ENCODE measurements at regions not wholly inside any gene's neighbourhood (a gene's known extent, or its start where the extent isn't known, plus 50 kb on each side); places are given as distances from the start of the nearest gene placed in this dataset.

- DNase-seq: no peak
These were observed 61.9 kb upstream of the CIBAR2 start for GRCh38 chr16:85173981-85174751.

DNA sequence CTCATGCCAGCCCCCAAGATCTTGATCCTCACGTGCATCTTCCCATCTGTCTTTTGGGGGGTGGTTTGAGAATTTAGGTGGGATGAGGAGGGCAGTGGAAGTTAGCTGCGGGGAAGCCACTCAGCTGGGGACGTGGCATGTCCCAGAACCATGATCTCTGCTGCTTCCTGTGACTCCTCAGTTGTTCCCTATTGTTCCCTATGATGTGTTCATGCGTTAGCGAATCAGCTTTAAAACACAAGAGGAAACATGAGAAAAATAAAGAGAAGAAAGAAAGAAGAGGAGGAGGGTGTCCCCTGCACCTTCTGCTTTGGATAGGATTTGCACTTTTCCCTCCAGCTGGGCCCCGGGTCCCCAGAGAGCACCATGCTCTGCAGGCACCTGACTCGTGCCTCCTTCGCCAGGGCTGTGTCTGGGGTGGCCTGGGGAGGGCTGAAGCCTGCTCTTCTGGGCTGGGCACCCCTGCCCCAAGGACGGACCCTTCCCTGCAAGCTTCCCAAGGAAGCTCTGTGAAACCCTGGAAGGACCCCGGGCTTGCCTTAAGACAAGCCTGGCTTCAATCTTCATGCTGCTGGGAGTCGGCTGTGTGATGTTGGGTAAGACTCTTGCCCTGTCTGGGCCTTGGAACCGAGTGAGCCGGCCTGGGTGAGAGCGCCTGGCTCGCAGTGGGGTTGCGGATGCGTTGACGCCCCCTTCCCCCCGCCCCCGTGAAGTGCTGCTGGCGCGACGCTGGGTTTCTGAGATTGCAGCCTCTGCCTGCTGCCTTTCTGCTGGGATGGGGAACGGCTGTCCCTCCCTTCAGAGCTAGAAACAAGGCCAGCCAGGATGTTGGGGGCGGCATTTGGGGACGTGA lies 62.8 kb upstream of the CIBAR2 start:
- no peak for DNase-seq

- no peak for DNase-seq
These were observed 63.5 kb upstream of the CIBAR2 start for GRCh38 chr16:85175724-85176233.

DNA sequence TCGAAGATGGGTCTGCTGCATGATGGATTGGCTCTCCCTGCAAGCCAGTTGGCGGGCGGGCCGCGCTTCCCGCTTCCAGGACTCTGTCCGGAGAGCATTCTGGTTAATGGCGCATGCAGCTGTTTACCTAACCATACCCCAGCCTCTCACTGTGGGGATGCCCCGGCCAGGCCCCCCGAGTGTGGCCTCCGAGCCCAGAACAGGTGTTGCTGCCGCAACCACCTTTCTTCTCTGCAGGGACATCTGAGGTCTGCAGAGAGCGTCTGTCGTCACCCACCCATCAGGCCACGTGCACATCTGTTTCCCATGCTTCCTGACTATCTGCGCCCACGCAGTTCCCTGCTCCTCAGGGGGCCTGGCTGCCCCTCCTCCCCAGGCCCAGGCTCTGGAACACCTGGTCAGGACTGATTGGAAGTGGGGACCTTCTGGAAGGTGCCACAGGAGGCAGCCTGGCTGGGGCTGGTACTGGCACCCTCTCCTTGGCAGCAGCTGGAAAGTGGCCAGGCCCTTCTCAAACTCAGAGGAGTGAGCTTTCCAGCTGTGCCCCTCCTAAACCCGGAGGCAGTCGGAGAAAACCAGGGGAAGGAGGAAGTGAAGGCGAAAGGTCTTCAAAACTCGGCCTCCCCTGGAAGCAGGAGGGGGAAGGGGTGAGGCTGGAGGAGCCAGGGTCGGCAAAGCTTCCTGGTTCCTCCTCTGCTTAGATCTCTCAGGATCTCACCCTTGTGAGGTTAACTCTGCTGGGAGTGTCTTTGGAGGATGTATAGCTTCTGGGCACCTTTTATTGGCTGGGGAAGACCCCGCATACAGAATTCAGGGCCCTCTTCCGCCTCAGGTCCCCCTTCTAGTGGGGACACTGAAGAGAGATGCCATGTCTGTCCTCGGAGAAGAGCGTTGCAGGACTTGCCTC lies 64.5 kb upstream of the CIBAR2 start:
- DNase-seq: no peak

DNA sequence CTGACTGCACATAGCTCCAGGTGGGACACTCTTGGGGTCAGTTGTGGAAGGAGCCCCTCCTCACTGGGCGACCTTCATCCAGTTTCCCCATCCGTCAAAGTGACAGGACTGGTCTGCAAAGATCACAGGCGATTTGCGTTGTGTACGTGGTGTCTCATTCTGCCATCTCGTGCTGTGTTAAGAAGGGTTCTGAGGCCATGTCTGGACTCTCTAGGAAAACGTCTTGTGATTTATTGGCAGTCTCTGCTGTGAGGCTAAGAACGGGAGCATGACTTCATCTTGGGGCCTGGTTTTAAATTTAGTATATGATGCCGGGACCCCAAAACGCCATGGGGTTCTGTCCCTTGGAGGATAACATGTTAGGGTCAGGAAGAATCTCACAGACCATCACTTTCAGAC lies 65.2 kb upstream of the CIBAR2 start:
- DNase-seq: no peak

GRCh38 chr16:85178006-85178591 lies 65.8 kb upstream of the CIBAR2 start:
- no peak for DNase-seq

DNA sequence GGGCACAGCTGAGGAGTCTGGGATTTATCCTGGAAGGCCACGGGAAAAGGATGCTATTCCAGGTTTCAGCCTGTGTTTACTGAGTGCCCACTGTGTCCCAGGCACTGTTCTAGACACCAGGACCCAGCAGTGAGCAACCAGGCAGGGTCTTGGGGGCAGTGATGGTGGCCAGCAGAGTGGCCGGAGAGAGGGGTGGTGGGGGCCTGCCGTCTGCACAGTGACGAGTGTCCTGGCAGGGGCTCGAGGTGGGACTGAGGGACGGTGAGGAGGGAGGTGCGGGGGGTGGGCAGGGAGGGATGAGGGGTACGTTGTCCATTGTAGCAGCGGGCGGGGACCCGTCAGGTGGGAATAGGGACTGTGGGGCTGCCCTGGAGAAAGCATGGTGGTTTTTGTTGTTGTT lies 66.3 kb upstream of the CIBAR2 start:
- DNase-seq: no peak

DNA sequence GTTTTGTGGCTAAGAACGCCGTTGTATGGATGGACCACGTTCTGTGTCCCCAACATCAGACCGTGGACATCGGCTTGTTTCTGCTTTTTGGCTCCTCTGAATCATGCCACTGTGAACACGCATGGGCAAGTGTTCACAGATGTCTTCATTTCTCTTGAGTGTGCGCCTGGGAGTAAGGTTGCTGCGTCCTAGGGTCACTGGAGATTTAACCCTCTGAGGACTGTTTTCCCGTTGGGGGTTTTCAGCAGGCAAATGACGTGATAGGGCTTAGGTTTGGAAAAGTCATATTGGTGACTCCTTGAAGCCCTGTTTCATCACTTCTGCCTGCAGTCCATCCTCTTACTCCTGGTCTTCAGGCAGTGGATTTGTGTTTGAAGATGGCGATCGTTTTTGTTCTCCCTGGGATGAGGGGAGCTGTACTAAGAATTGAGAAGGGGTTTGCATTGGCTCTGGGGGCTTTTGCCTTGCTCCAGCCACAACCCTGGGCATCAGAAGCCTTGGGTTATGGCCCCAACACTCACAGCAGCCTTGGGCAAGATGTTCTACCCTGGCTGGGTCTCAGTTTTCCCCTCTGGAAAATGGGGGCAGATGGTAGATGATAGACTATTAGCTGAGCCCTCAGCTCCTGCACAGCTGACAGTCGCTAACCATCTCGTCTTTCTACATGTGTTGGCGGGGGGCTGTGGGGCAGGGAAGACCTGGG lies 67.2 kb upstream of the CIBAR2 start:
- DNase-seq: no peak

- DNase-seq: no peak
These were observed 68.0 kb upstream of the CIBAR2 start for GRCh38 chr16:85180047-85180826.

DNA sequence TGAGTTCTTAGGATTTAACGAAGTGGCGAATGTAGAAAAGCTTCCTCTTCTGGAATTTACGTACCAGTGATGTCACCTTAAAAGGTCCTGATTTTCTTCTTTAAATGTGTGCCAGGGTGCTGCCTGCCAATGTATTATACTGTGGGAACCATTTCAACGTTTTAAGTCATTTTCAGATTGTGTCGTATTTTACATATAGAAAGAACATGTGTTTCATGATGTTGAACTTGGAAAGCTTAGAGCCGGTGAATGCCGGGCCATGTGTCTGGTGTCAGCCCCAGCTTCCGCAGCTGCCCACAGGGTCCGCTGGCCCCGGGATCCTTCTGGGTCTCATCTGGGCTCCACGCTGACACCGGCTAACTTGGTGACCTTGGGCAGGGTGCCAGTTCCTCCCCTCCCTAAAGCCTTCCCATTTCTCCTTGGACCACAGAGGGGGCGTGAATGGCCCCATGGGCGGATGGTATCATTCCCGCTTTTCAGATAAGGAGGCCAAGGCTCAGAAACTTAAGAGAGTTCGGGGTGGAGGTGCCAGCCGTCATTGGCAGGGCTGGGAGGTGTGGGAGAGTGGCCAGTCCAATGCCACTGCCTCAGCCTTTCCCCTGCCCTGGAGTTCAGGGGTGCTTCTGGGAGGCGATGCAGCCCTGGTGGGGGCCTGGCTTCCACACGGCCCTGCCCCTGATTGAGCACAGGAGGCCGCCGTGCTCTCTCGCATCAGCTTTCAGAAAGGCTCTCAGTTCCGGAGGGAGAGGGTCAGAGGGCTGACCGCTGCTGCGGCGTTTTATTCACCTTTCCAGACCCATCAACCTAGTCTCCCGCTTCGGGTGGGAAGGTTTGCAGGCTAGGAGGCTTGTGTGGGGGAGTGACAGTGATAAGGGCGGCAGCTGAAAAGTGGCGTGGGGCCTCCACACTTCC lies 68.8 kb upstream of the CIBAR2 start:
- no peak for DNase-seq

- DNase-seq: no peak
These were observed 69.5 kb upstream of the CIBAR2 start for GRCh38 chr16:85181739-85182129.

DNA sequence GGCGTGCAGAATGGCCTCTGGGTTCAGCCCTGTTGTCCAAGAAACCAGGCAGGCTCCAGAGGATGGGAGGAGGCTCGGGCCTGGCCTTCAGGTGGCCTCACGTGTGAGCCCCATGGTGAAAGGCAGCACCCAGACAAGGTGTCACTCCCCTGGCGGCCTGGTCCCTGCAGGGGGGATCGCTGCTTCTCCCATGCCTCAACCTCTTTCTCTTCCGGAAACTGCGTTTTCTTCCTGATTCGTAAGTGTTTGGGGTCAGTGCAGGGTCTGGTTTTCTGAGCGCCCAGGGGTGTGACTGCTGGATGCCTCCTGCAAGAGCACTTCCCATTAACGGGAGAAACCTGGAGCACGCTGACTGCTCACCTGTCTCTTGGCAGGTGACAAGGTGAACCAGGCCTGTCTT lies 70.0 kb upstream of the CIBAR2 start:
- DNase-seq: no peak

DNA sequence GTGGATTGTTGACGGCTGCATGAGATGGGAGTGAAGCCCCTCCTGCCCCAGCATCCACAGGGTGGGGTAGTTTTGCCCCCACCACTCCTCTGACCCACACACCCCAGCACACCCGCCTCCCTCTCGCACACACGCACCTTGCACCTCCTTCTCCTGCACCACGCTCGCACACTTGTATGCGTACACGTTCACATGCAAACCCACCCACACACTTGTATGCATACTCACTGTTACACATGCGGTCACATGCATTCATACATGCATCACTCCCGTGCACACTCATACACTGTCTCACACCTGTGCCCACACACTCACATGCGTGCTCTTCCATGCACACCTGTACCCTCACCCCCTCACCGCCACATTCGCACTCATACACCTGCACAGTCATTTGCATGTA lies 70.5 kb upstream of the CIBAR2 start:
- no peak for DNase-seq

GRCh38 chr16:85183564-85183963 lies 71.3 kb upstream of the CIBAR2 start:
- DNase-seq: no peak

- no peak for DNase-seq
These were observed 72.1 kb upstream of the CIBAR2 start for GRCh38 chr16:85184404-85184803.

DNA sequence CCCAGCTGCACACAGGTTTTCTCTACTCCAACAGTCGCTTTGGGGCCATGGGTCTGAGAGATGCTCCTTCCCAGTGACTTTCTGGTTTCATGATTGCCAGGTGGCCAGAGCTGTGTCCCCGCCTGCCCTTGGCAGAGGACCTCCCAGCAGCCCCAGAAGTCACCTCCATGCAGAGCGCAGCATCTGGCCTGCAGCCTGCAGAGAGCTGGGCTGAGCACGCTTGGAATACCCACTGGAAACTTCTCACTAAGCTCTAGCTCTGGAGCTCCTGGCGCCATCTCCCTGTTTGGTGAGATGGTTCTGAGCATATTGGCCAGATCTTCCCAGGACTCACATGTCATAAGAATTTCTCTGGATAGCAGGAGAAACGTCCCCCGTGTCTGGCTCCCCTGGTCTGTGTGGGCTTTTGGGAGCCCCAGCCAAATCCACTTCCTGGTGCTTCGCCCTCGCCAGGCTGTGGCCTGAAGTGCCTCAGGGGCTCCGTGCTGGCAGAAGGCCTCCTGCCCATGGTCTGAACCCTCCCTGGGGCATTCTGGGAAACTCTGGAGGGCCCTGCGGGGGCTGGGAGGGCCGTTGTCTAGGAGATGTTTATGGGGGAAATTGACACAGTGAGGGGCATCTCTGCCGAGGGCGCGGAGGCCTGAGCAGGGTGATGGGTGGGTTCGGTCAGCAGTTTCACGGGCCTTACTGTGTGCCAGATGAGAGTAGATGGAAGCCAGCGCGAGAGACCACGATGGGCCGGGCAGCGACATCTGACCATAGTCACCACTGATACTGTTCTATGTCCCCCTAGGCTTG lies 73.2 kb upstream of the CIBAR2 start:
- no peak for DNase-seq

DNA sequence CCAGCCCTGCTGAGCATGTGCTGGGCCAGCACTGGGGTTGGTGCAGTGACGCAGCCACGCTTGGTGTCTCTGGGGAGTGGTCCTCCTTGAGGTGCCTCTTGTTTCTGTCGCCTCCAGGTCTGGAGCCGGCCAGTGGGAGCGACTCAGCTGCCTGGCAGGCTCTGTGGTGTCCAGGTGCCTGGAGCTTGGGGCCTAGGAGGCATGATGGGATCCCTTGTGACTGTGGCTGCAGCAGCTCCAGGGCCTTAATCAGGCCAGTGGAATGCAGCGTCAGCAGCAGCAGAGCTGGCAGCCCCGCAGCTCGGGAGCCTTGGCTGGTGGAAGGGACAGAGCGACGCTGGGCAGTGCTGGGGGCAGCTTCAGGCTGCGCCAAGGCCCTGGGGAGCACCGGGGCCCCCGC lies 74.7 kb upstream of the CIBAR2 start:
- DNase-seq: no peak

DNA sequence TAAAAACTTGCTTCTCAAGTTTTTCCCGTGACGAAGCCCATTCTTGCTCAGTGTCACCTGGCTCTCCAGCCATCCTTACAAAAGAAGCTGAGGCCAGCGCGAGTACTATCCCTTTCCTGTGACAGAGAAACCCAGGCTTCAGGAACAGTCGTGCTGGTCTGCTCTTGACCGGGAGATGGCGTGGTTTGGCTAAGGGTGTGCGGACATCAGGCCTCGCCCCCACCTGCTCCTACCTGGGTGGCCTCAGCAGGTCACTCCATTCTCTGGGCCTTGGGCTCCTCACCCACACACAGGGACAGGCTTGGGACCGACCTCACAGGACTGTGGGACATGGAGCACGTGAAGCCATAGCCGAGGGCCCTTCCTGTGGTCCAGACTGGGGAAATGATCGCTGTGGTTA lies 75.2 kb upstream of the CIBAR2 start:
- DNase-seq: no peak

GRCh38 chr16:85187886-85188285 lies 75.6 kb upstream of the CIBAR2 start:
- DNase-seq: no peak
